ENCODE measurements at regions not wholly inside any gene's neighbourhood (a gene's known extent, or its start where the extent isn't known, plus 50 kb on each side); places are given as distances from the start of the nearest gene placed in this dataset.

- TF ChIP-seq CTCF (IDR thresholded peaks at IDR 0.05; ENCODE audit: borderline replicate concordance, extremely low read depth, low read length, poor library complexity, severe bottlenecking) (no peak), EZH2 (IDR thresholded peaks at IDR 0.05; ENCODE audit: borderline replicate concordance, low read depth, low read length, severe bottlenecking) (no peak)
These were observed 166.4 kb upstream of the SLC27A6 start for GRCh38 chr5:128798871-128799270.
